IPS-18a (cell line): ENCODE measurements at regions not wholly inside any gene's neighbourhood (a gene's known extent, or its start where the extent isn't known, plus 50 kb on each side); places are given as distances from the start of the nearest gene placed in this dataset.

Experiments
- H3K27ac ChIP-seq: one replicate; pipeline ENCODE4 v1.5.1; 2013; ENCODE audit warnings: low read length
- H3K27me3 ChIP-seq: one replicate; pipeline ENCODE4 v1.6.1; 2013; ENCODE audit warnings: mild to moderate bottlenecking, low read length; ENCODE audit not compliant: control insufficient read depth, insufficient read depth
- H3K36me3 ChIP-seq: one replicate; pipeline ENCODE4 v1.6.1; 2013; ENCODE audit warnings: low read depth, low read length; ENCODE audit not compliant: control insufficient read depth
- H3K4me1 ChIP-seq: one replicate; pipeline ENCODE4 v1.6.1; 2013; ENCODE audit warnings: low read depth, low read length; ENCODE audit not compliant: control insufficient read depth
- H3K4me3 ChIP-seq: one replicate; pipeline ENCODE4 v1.5.1; 2013; ENCODE audit warnings: low read length
- H3K9ac ChIP-seq: one replicate; pipeline ENCODE4 v1.6.1; 2013; ENCODE audit warnings: mild to moderate bottlenecking, low read length, moderate library complexity
- H3K9me3 ChIP-seq: one replicate; pipeline ENCODE4 v1.6.1; 2013; ENCODE audit warnings: low read depth, low read length; ENCODE audit not compliant: control insufficient read depth

DNA sequence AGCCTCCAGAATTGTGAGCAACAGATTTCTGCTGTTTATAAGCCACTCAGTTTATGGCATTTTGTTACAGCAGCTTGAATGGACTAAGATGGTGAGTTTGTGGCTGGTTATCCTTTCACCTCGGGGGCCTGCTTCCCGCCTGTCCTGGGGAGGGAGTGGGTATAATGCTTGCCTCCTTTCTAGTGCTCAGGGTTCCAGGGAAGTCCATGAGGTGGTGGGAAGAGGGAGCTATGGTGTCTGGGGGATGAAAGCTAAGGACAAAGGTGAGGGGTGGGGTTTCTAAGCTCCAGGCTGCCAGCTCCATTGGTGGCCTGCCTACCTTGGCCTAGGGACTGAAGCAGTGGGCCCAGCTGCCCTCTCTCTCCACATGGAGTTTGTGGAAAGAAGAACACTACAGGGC lies 50.2 kb upstream of the SDK2 start:
- no peak overlapping the region for H3K27ac ChIP-seq
- H3K9me3 ChIP-seq, result no peaks in the 10 kb centered on the region

DNA sequence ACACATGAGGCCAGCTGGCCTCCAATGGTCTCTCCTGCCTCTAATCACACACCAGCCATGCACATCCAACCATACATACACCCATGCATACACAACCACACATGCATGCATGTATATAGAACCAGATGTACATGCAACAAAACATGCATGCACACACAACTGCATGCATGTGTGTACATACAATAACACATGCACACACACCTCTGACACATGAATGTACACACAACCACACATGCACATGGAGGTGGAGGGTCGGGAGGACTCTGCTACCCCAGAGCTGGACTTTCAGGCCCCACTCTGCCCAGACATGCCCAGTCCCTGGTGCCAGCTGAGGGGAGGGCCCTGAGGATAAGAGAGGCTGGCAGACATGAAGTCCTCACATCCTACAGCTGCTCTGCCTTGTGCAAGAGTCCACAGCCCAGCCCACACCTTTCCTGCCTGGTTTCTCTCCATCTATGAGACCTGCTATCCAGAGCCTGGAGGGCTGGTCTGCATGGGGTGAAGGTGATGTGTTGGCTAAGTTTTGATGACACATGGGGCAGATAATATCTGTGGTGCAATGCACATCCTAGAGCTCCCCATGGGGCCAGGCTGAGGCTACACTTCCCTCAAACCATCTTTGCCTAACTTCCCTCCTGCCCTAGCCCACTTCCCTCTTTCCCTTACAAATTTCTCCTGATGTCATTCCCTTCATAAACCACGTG lies 50.9 kb upstream of the SDK2 start:
- Histone ChIP-seq H3K36me3 (no peaks in the 10 kb centered on the region), H3K4me3 (no peak overlapping the region), H3K4me1 (peaks cover 11% of the 10 kb centered on the region), H3K9me3 (no peaks in the 10 kb centered on the region), H3K27me3 (no peaks in the 10 kb centered on the region), H3K9ac (no peak overlapping the region), H3K27ac (no peak overlapping the region)

More for the DNA sequence above, 50.2 kb upstream of the SDK2 start:
- Histone ChIP-seq H3K27me3 (no peaks in the 10 kb centered on the region), H3K36me3 (no peaks in the 10 kb centered on the region), H3K9ac (no peak overlapping the region), H3K4me3 (no peak overlapping the region), H3K4me1 (peaks cover 11% of the 10 kb centered on the region)

DNA sequence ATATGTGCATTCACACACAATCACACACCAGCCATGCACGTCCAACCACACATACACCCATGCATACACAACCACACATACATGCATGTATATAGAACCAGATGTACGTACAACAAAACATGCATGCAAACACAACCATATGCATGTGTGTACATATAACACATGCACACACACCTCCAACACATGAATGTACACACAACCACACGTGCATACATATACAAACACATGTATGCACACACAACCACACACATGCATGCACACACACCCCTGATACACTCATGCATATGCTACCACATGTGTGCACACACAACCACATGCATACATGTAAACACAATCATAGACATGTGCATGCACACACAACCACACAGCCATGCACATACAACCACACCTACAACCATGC lies 52.0 kb upstream of the SDK2 start:
- Histone ChIP-seq H3K27ac (no peak overlapping the region), H3K9me3 (no peaks in the 10 kb centered on the region), H3K4me3 (no peak overlapping the region), H3K27me3 (no peaks in the 10 kb centered on the region), H3K9ac (no peak overlapping the region), H3K4me1 (peaks cover 6% of the 10 kb centered on the region), H3K36me3 (no peaks in the 10 kb centered on the region)

DNA sequence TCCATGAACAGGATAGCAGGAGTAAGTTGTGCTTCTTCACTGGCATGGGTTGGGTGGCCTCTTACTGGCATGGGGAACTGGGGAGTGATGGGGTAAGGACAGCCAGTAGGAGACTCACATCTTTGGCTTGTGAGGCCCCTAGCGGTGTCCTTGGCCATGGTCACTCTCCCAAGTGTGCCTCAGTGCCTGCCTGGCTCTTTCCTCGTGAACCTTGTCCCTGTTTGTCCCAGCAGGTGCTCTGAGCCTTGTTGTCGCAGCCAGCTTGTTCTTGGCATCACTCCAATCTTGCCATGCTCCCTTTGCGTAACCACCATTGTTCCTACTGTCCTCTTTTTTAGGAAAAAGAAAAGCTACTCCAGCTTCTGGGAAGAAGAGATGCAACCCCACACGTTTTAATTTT lies 53.6 kb upstream of the SDK2 start:
- Histone ChIP-seq H3K4me1 (no peaks in the 10 kb centered on the region), H3K9me3 (no peaks in the 10 kb centered on the region), H3K27ac (no peak overlapping the region), H3K27me3 (no peaks in the 10 kb centered on the region), H3K9ac (no peak overlapping the region), H3K4me3 (no peak overlapping the region), H3K36me3 (no peaks in the 10 kb centered on the region)

DNA sequence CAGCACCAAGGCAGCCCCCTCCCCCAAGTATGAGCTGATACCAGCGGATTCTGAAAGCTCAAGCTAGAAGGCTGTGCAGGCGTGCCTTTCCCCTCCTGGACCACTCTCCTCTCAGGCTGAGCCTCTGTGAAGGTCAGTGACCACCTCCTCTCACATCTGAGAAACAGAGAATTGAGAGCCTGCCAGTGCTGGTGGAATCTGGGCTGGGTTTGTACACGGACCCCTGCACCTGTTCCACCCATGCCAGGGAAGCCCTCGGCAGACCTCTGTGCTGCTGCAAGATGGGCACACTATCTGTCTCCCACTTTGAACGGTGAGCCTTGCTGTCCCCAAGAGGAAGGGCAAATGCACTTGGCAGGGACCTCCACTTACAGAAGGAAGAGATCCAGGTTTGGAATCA lies 54.7 kb upstream of the SDK2 start:
- Histone ChIP-seq H3K9me3 (no peaks in the 10 kb centered on the region), H3K36me3 (no peaks in the 10 kb centered on the region), H3K27me3 (no peaks in the 10 kb centered on the region), H3K4me3 (no peak overlapping the region), H3K27ac (no peak overlapping the region), H3K4me1 (no peaks in the 10 kb centered on the region), H3K9ac (no peak overlapping the region)

DNA sequence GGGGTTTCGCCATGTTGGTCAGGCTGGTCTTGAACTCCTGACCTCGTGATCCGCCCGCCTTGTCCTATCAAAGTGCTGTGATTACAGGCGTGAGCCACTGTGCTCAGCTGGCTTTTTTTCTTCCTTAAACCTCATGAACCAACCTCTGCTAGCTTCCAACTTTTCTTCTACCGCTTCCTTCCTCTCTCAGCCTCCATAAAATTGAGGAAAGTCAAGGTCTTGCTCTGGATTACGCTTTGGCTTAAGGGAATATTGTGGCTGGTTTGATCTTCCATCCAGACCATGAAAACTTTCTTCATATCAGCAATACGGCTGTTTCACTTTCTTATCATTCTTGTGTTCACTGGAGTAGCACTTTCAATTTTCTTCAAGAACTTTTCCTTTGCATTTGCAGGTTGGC lies 57.5 kb upstream of the SDK2 start:
- no peaks in the 10 kb centered on the region for H3K4me1 ChIP-seq
- H3K9me3 ChIP-seq, result no peaks in the 10 kb centered on the region
- no peak overlapping the region for H3K27ac ChIP-seq
- H3K27me3 ChIP-seq, result no peaks in the 10 kb centered on the region
- H3K36me3 ChIP-seq, result no peaks in the 10 kb centered on the region
- H3K4me3 ChIP-seq, result no peak overlapping the region
- H3K9ac ChIP-seq, result no peak overlapping the region

DNA sequence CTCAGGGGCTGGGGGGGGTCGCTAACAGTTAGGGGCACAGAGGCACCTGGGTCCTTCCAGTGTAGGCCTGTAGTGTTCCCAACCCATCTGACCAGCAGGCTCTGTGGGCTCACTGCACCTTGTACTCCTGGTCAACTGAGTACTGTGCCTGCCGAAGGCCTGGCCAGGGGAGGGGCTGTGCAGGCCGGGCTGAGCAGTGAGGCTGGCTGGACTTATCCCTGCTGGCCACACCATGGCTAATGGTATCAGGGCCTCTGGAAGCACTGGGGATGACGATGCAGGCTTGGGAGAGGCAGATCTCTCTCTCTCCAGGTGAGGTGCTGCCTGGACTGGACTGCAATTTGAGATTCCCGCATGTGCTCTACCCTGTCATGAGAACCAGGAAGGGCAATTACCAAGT lies 58.9 kb upstream of the SDK2 start:
- H3K9me3 ChIP-seq, result no peaks in the 10 kb centered on the region
- H3K27ac ChIP-seq, result no peak overlapping the region
- no peak overlapping the region for H3K9ac ChIP-seq
- H3K4me1 ChIP-seq, result no peaks in the 10 kb centered on the region
- H3K27me3 ChIP-seq, result no peaks in the 10 kb centered on the region
- no peaks in the 10 kb centered on the region for H3K36me3 ChIP-seq
- no peak overlapping the region for H3K4me3 ChIP-seq

DNA sequence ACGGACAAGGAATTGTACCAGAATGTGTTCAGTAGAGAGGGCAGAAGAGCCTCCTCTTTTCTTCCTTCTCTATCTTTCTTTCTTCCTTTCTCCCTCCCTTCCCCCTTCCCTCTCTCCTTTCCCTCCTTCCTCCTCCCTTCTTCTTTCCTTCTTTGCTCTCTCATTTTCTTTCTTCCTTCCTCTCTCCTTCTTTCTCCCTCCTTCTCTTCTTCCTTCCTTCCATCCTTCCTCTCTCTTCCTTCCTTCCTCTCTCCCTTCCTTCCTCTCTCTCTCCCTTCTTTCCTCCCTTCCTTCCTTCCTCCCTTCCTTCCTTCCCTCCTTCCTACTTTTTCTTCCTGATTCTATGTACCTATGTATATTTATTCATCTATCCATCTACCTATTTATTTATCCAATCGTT lies 59.7 kb upstream of the SDK2 start:
- Histone ChIP-seq H3K36me3 (no peaks in the 10 kb centered on the region), H3K9ac (no peak overlapping the region), H3K4me1 (no peaks in the 10 kb centered on the region), H3K4me3 (no peak overlapping the region), H3K9me3 (no peaks in the 10 kb centered on the region), H3K27ac (no peak overlapping the region), H3K27me3 (no peaks in the 10 kb centered on the region)

DNA sequence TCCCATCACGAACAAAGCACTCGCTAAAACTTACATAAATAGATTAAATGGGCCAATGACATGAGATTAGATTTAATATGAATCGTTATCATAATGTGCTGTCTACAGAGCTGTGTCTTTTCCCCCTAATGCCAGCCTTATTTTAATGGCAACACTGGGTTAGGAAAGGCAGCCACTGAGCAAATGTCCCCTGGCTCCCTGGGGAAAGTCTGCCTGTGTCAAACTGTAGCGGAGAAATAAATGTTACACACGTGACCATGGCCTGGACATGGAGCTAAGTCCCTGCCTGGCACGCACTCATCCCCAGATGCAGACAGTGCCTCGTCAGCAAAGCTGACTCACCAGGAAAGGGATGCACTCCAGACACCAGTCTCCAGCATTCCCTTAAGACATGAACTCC lies 61.3 kb upstream of the SDK2 start:
- peaks cover 7% of the 10 kb centered on the region for H3K27me3 ChIP-seq
- H3K4me1 ChIP-seq, result no peaks in the 10 kb centered on the region
- H3K36me3 ChIP-seq, result no peaks in the 10 kb centered on the region
- no peak overlapping the region for H3K4me3 ChIP-seq
- H3K27ac ChIP-seq, result no peak overlapping the region
- no peak overlapping the region for H3K9ac ChIP-seq
- no peaks in the 10 kb centered on the region for H3K9me3 ChIP-seq

DNA sequence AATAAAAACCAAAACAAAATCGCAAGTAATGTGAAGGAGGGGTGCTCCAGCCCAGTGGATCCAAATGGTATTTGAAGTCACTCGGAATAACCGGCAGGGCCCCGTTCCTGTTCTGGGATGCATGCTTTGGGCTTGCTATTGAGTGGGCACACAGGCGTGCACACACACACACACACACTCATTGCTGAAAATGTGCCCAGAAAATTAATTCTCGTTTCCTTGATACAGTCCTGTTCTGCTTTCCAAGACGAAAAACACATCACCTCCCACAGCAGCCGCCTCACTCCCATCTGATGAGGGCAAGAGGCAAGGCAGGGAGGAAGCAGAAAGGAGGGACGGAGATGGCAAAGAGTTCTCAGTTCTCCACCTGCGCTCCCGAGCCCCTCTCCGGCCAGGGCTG lies 62.2 kb upstream of the SDK2 start:
- peaks cover 7% of the 10 kb centered on the region for H3K27me3 ChIP-seq
- no peaks in the 10 kb centered on the region for H3K4me1 ChIP-seq
- no peak overlapping the region for H3K27ac ChIP-seq
- H3K36me3 ChIP-seq, result no peaks in the 10 kb centered on the region
- H3K9me3 ChIP-seq, result no peaks in the 10 kb centered on the region
- H3K4me3 ChIP-seq, result no peak overlapping the region
- H3K9ac ChIP-seq, result no peak overlapping the region

DNA sequence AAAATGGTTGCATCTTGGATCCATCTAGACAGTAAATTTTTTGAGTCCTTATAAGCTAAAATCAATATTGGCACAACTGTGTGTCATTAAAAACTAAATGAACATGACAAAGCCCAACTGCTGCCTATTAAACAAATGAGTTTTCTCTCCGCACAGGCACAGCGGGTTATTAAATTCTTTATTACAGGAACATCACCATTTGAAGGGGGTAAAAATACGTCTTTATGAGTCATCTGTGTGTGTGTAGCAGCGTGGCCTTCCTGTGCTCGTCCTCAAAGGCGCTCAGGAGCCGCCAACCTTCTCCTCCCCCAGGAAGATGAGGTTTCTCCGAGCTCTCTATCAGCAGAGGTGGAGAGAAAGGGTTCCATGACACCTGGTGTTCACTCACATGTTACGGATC lies 62.6 kb upstream of the SDK2 start:
- Histone ChIP-seq H3K4me1 (no peaks in the 10 kb centered on the region), H3K36me3 (no peaks in the 10 kb centered on the region), H3K9me3 (no peaks in the 10 kb centered on the region), H3K27me3 (peaks cover 7% of the 10 kb centered on the region), H3K4me3 (no peak overlapping the region), H3K9ac (no peak overlapping the region), H3K27ac (no peak overlapping the region)

DNA sequence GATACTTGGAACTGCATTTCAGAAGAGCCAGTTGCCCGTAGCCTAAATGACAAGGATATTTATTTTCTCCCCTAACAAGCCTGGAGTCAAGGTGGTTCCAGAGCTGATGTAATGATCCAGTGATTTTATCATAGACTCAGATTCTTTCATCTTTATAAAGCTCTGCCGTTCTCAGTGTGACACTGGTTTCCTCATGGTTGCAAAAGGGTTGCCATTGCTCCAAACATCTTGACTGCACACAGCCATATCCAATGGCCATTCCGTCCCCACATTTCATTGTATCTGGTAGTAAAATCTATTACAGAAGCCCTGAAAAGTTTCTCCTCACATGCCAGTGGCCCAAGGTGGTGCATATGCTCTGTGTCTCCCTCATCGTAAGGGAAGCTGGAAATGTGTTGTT lies 63.1 kb upstream of the SDK2 start:
- H3K27me3 ChIP-seq, result peaks cover 7% of the 10 kb centered on the region
- H3K36me3 ChIP-seq, result no peaks in the 10 kb centered on the region
- no peak overlapping the region for H3K9ac ChIP-seq
- no peak overlapping the region for H3K27ac ChIP-seq
- no peak overlapping the region for H3K4me3 ChIP-seq
- no peaks in the 10 kb centered on the region for H3K9me3 ChIP-seq
- H3K4me1 ChIP-seq, result no peaks in the 10 kb centered on the region
